ENCODE measurements at regions not wholly inside any gene's neighbourhood (a gene's known extent, or its start where the extent isn't known, plus 50 kb on each side); places are given as distances from the start of the nearest gene placed in this dataset.

DNA sequence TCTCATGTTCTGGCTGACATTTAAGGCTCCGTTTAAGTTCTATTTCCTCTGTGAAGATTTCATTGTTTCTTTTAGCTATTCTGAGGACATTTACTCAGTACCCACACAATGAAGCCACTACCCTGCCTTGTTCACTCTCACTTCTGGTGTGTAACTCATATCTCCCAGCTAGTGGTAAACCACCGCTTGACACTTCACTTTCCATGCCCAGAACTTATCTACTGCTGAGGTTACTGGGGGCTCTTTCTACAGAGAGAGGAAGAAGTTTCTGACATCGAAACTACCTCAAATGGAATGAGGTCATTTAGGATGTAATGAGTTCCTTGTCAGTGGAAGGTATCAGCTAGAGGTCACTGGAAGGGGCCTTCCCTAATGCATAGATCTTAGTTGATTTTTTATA, 501.5 kb downstream of the DMAC1 start:
- TF ChIP-seq, protein P1, sequence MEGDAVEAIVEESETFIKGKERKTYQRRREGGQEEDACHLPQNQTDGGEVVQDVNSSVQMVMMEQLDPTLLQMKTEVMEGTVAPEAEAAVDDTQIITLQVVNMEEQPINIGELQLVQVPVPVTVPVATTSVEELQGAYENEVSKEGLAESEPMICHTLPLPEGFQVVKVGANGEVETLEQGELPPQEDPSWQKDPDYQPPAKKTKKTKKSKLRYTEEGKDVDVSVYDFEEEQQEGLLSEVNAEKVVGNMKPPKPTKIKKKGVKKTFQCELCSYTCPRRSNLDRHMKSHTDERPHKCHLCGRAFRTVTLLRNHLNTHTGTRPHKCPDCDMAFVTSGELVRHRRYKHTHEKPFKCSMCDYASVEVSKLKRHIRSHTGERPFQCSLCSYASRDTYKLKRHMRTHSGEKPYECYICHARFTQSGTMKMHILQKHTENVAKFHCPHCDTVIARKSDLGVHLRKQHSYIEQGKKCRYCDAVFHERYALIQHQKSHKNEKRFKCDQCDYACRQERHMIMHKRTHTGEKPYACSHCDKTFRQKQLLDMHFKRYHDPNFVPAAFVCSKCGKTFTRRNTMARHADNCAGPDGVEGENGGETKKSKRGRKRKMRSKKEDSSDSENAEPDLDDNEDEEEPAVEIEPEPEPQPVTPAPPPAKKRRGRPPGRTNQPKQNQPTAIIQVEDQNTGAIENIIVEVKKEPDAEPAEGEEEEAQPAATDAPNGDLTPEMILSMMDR (IDR thresholded peaks at IDR 0.05): no peak
- no peak for TF ChIP-seq POLR2A (IDR thresholded peaks at IDR 0.05)
- TF ChIP-seq EP300 (IDR thresholded peaks at IDR 0.05): no peak
